ENCODE measurements at regions not wholly inside any gene's neighbourhood (a gene's known extent, or its start where the extent isn't known, plus 50 kb on each side); places are given as distances from the start of the nearest gene placed in this dataset.
"Not testable (repeated sequence)": the region's sequence is repeated elsewhere in the genome, so short reads cannot be mapped to it uniquely, and the experiment has no call there.

GRCh38 chr7:97234494-97234893 lies 117.0 kb downstream of the SDHAF3 start:
- not testable (repeated sequence) for DNase-seq

- DNase-seq = no peak
Observed at GRCh38 chr7:97246317-97246716, 128.8 kb downstream of the SDHAF3 start.

GRCh38 chr7:97258187-97258586 lies 140.7 kb downstream of the SDHAF3 start:
- not testable (repeated sequence) for DNase-seq

GRCh38 chr7:97269741-97270140 lies 152.2 kb downstream of the SDHAF3 start:
- DNase-seq = no peak

- DNase-seq = no peak
Observed at GRCh38 chr7:97270280-97270679, 152.8 kb downstream of the SDHAF3 start.

- DNase-seq = no peak
Observed at GRCh38 chr7:97271619-97272018, 154.1 kb downstream of the SDHAF3 start.

- no peak for DNase-seq
Observed at GRCh38 chr7:97272237-97272975, 154.9 kb downstream of the SDHAF3 start.

- no peak for DNase-seq
Observed at GRCh38 chr7:97275475-97275874, 158.0 kb downstream of the SDHAF3 start.

- no peak for DNase-seq
Observed at GRCh38 chr7:97280950-97281349, 163.5 kb downstream of the SDHAF3 start.

- DNase-seq = no peak
Observed at GRCh38 chr7:97285348-97285747, 167.8 kb downstream of the SDHAF3 start.

- no peak for DNase-seq
Observed at GRCh38 chr7:97293031-97293430, 175.5 kb downstream of the SDHAF3 start.

- DNase-seq = no peak
Observed at GRCh38 chr7:97298561-97298960, 181.1 kb downstream of the SDHAF3 start.

GRCh38 chr7:97305589-97305988 lies 188.1 kb downstream of the SDHAF3 start:
- no peak for DNase-seq

- no peak for DNase-seq
Observed at GRCh38 chr7:97307521-97308108, 190.1 kb downstream of the SDHAF3 start.

- DNase-seq = no peak
Observed at GRCh38 chr7:97313900-97314299, 196.4 kb downstream of the SDHAF3 start.

GRCh38 chr7:97317575-97317974 lies 200.1 kb downstream of the SDHAF3 start:
- DNase-seq = no peak

GRCh38 chr7:97329871-97330270 lies 212.4 kb downstream of the SDHAF3 start:
- not testable (repeated sequence) for DNase-seq

- DNase-seq = no peak
Observed at GRCh38 chr7:97337849-97338248, 220.4 kb downstream of the SDHAF3 start.

GRCh38 chr7:97342512-97342911 lies 225.0 kb downstream of the SDHAF3 start:
- DNase-seq = no peak

- no peak for DNase-seq
Observed at GRCh38 chr7:97346349-97346748, 228.9 kb downstream of the SDHAF3 start.

- DNase-seq = no peak
Observed at GRCh38 chr7:97351488-97351887, 234.0 kb downstream of the SDHAF3 start.

- no peak for DNase-seq
Observed at GRCh38 chr7:97357459-97357858, 240.0 kb downstream of the SDHAF3 start.

GRCh38 chr7:97372882-97373281 lies 255.4 kb downstream of the SDHAF3 start:
- no peak for DNase-seq

GRCh38 chr7:97373736-97374135 lies 256.2 kb downstream of the SDHAF3 start:
- DNase-seq = no peak

GRCh38 chr7:97377713-97378112 lies 260.2 kb downstream of the SDHAF3 start:
- no peak for DNase-seq
